ENCODE measurements at regions not wholly inside any gene's neighbourhood (a gene's known extent, or its start where the extent isn't known, plus 50 kb on each side); places are given as distances from the start of the nearest gene placed in this dataset.
"Not testable (repeated sequence)": the region's sequence is repeated elsewhere in the genome, so short reads cannot be mapped to it uniquely, and the experiment has no call there.

DNA sequence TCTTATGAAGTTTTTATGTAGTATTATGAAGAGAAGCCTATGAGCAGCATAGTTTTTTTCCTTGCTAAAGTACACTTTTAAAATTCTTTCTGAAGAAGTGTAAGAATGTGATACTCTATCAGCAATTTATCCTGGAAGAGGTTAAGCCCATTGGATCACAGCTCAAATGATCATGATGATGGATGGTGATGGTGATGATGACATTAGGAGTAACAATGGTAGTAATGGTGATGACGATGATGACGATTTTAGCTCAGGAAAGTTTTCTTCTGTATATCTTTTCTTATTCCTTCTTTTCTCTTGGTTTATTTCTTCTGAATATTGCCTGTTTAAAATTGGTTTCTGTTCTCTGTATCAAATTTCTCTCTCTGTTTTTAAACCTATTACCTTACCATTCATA, 262.9 kb upstream of the DUSP10 start:
- H3K4me3 ChIP-seq (ENCODE audit: low read length) = no peak overlapping the region
- DNase-seq (ENCODE audit: low read depth, low spot score) = no peak

DNA sequence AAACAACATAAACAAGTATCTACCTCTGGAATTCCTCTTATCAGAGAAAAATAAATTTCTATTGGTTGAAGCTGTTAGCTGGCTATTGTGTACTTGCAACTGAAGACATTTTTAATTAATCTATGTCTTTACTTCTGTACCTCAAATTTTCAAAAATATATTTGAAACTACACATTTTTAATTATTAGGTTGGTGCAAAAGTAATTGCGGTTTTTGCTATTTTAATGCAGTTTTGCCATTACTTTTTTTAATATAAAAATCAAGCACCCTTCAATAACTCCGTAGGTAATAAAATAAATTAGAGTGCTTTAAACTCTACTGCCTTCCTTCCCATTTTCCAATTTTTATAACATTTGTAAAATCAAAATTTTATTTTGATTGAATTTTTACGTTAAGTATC, 262.1 kb upstream of the DUSP10 start:
- no peak for DNase-seq (ENCODE audit: low read depth, low spot score)
- no peak overlapping the region for H3K4me3 ChIP-seq (ENCODE audit: low read length)

GRCh38 chr1:222002503-222002902, 260.6 kb upstream of the DUSP10 start:
- no peak overlapping the region for H3K4me3 ChIP-seq (ENCODE audit: low read length)
- DNase-seq (ENCODE audit: low read depth, low spot score) = no peak

- DNase-seq (ENCODE audit: low read depth, low spot score) = no peak
- no peak overlapping the region for H3K4me3 ChIP-seq (ENCODE audit: low read length)
Observed at GRCh38 chr1:222000131-222000530, 258.2 kb upstream of the DUSP10 start.

- H3K4me3 ChIP-seq (ENCODE audit: low read length) = no peak overlapping the region
- no peak for DNase-seq (ENCODE audit: low read depth, low spot score)
Observed at GRCh38 chr1:221998781-221999180, 256.9 kb upstream of the DUSP10 start.

- H3K4me3 ChIP-seq (ENCODE audit: low read length) = no peak overlapping the region
- DNase-seq (ENCODE audit: low read depth, low spot score) = no peak
Observed at GRCh38 chr1:221998186-221998612, 256.3 kb upstream of the DUSP10 start.

GRCh38 chr1:221997012-221997411, 255.1 kb upstream of the DUSP10 start:
- H3K4me3 ChIP-seq (ENCODE audit: low read length); DNase-seq (ENCODE audit: low read depth, low spot score): not testable (repeated sequence)

- no peak for DNase-seq (ENCODE audit: low read depth, low spot score)
- H3K4me3 ChIP-seq (ENCODE audit: low read length) = no peak overlapping the region
Observed at GRCh38 chr1:221994939-221995338, 253.1 kb upstream of the DUSP10 start.

DNA sequence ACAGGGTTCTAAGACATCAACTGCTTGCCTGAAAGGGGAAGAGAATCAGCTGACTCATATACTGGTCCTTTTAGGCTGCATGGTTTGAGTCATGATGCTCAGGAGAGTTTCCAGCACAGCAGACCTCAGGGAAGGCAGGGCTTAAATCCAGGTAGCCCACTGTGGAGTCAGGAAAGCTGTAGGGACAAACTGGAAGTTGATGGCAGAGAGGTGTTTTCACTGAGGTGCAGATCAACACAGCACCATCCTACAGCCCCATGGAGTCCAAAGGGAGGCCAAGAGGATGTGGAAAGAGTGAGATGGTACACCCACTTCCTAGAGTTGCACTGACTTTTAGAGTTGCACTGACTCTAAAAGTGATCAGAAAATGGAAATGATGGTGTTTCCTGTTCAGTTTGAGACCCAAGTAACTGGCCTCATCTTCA, 252.4 kb upstream of the DUSP10 start:
- H3K4me3 ChIP-seq (ENCODE audit: low read length) = no peak overlapping the region
- no peak for DNase-seq (ENCODE audit: low read depth, low spot score)

GRCh38 chr1:221993444-221993948, 251.6 kb upstream of the DUSP10 start:
- DNase-seq (ENCODE audit: low read depth, low spot score) = no peak

GRCh38 chr1:221992427-221992826, 250.5 kb upstream of the DUSP10 start:
- no peak for DNase-seq (ENCODE audit: low read depth, low spot score)
- no peak overlapping the region for H3K4me3 ChIP-seq (ENCODE audit: low read length)

More at GRCh38 chr1:221993444-221993948, 251.6 kb upstream of the DUSP10 start:
- no peak overlapping the region for H3K4me3 ChIP-seq (ENCODE audit: low read length)

DNA sequence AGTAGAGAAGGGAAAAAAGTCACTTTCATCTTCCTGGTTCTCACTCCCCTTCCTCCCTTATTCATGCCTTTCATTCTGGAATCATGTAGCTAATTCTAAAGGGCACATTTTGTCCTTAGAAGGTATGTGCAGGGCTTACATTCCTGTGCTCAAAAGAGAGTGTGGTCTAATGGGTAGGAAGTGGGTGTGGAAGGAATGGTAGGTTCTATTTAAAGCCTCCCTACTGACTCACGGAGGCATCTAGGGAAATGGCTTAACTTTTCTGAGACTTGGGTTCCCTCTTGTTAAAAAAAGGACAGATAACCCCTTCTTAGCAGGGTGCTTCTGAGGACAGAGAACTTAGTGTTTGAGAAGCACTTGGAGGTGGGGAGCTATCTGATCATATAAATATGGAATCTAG, 249.3 kb upstream of the DUSP10 start:
- no peak for DNase-seq (ENCODE audit: low read depth, low spot score)
- no peak overlapping the region for H3K4me3 ChIP-seq (ENCODE audit: low read length)

GRCh38 chr1:221989741-221990140, 247.9 kb upstream of the DUSP10 start:
- H3K4me3 ChIP-seq (ENCODE audit: low read length) = no peak overlapping the region
- no peak for DNase-seq (ENCODE audit: low read depth, low spot score)

- H3K4me3 ChIP-seq (ENCODE audit: low read length) = no peak overlapping the region
- no peak for DNase-seq (ENCODE audit: low read depth, low spot score)
Observed at GRCh38 chr1:221988829-221989228, 246.9 kb upstream of the DUSP10 start.

DNA sequence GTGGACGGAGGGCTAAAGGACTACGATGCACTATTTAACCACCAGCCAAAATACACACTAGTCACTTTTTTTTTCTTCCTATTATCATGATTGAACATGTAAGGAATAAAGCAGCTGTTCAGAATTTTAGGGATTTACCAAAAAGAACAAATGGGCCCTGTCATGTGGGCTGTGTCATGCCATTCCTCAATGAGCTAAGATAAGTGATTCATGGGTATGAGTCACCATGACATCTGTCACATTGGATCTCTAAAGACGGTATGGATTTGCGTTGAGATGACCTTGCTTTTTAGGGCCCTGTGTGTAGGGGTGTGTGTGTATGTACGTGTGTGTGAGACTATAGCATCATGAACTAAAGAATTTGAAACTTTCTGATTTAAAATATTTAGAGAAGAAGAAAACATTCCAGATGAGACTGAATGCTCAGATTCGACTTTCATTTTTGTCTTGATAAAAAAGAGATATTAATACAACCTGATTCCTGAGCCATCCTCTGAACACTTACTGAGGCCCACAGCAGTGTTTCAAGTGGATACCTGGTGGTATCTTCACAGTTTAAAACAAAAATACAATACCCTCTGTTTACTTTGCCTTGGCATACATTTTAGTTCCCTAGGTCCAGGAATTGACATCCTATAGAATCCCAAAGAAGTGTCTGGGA, 246.1 kb upstream of the DUSP10 start:
- no peak for DNase-seq (ENCODE audit: low read depth, low spot score)
- H3K4me3 ChIP-seq (ENCODE audit: low read length) = no peak overlapping the region

DNA sequence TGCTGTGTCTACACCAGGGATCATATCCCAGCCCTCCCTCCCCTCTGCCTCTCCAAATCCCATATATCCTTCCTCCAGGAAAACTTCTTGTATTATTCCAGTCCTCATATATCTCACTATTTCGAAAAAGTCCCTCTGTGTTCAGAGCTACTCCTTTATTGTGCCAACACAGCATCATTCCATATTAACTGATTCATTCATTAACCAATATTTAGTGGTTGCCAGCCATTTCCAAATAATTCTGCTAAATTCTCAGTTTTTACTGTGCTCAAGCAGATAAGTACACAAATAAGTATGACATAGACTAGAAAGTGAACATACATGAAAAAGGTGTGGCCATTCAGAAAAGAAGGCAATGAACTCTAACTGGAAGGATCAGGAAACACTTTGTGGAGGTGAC, 241.6 kb upstream of the DUSP10 start:
- no peak overlapping the region for H3K4me3 ChIP-seq (ENCODE audit: low read length)
- no peak for DNase-seq (ENCODE audit: low read depth, low spot score)

GRCh38 chr1:221981461-221981860, 239.6 kb upstream of the DUSP10 start:
- no peak for DNase-seq (ENCODE audit: low read depth, low spot score)
- H3K4me3 ChIP-seq (ENCODE audit: low read length) = no peak overlapping the region

DNA sequence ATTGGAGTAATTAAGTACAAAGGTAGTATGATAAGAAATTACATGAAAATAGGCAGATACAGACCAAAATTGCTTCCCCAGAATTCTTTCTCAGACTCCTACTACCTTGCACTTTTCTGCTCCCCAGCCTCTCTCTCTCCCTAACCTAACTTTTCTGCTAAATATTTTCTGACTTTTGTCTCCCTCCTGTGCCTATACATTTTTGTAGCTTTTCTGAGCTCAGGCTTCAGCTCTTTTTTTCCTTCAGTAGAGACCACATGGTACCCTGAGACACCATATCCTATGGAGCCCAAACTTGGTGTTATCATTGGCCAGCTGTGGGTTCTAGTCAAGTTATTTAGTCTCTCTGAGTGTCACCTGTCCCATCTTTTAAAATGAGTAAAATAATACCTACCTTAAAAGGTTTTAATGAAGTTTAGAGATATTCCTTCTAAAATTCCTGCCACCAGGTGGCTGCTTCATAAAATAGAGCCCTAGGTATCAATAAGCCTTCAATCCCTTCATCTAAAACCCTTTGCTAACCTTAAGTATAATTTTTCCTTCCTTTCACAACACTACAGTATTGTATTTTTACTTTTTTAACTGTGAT, 237.6 kb upstream of the DUSP10 start:
- no peak overlapping the region for H3K4me3 ChIP-seq (ENCODE audit: low read length)
- DNase-seq (ENCODE audit: low read depth, low spot score) = no peak

GRCh38 chr1:221978631-221979334, 236.9 kb upstream of the DUSP10 start:
- H3K4me3 ChIP-seq (ENCODE audit: low read length); DNase-seq (ENCODE audit: low read depth, low spot score): not testable (repeated sequence)

DNA sequence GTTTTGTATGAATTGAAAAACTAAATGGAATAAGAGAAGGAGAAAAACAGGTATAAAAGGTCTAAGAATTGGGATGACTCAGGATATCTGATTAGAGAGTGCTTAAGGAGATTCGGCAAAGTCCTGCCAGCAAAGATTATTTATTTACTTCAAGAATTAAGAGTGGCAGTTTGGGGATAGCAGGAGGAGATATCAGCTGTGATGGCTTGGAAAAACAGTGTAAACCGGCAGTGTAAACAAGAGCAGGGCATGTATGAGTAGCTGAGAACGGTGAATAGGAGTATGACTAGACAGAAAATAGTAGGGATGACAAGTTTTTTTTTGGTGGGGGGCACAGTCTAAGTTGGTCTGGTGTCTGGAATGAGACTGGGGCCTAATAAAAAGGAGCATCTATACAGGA, 231.9 kb upstream of the DUSP10 start:
- not testable (repeated sequence) for H3K4me3 ChIP-seq (ENCODE audit: low read length); DNase-seq (ENCODE audit: low read depth, low spot score)
